Activated CD4-positive, alpha-beta T cell treated with anti-CD3 and anti-CD28 coated beads for 36 hours (primary cell): ENCODE measurements at regions not wholly inside any gene's neighbourhood (a gene's known extent, or its start where the extent isn't known, plus 50 kb on each side); places are given as distances from the start of the nearest gene placed in this dataset.
A peak's percentile ranks its signal among the peaks of the same experiment; 100 is the strongest.
"Not testable (repeated sequence)": the region's sequence is repeated elsewhere in the genome, so short reads cannot be mapped to it uniquely, and the experiment has no call there.

ENCODE experiments used
- ATAC-seq: fragments of 200-7000 bp; cut with Tn5 transposase; one replicate; pipeline ENCODE4 v1.10.0; 2021; ENCODE audit warnings: mild to moderate bottlenecking, moderate library complexity
- CTCF ChIA-PET: fragments of 350-600 bp; sonication (Branson Sonifier 250); formaldehyde crosslinking; loops from one replicate; lab custom pipeline; 2021; ENCODE audit warnings: antibody characterized with exemption; lab: Charles Lee
- POLR2A ChIA-PET: fragments of 350-600 bp; sonication (Branson Sonifier 250); formaldehyde crosslinking; loops from one replicate; lab custom pipeline; 2021; ENCODE audit warnings: antibody characterized with exemption, inconsistent platforms; lab: Charles Lee
- DNase-seq: peaks from one replicate; pipeline ENCODE4 v3.0.0-alpha.2; 2020
- H3K27ac Mint-ChIP-seq: one replicate; pipeline ENCODE4 v1.8.0; 2021; ENCODE audit warnings: mixed read lengths
- H3K27me3 Mint-ChIP-seq: one replicate; pipeline ENCODE4 v1.8.0; 2021; ENCODE audit warnings: mixed read lengths
- H3K36me3 Mint-ChIP-seq: one replicate; pipeline ENCODE4 v1.8.0; 2021; ENCODE audit warnings: low read depth, mixed read lengths
- H3K4me1 Mint-ChIP-seq: one replicate; pipeline ENCODE4 v1.8.0; 2021; ENCODE audit warnings: mixed read lengths
- H3K4me3 Mint-ChIP-seq: one replicate; pipeline ENCODE4 v1.8.0; 2021; ENCODE audit warnings: mild to moderate bottlenecking, moderate library complexity, mixed read lengths
- H3K9me3 Mint-ChIP-seq: one replicate; pipeline ENCODE4 v1.8.0; 2021; ENCODE audit warnings: low read depth, mixed read lengths
- intact Hi-C, 2 experiments: fragments of 100-400 bp; cut with DNase I in 1 of 2; cut with micrococcal nuclease in 1 of 2; formaldehyde crosslinking; loops; one replicate each; pipeline versions ENCODE4 v1.14.2 to v1.15.1; 2022 to 2024; cut with DNase I, micrococcal nuclease

DNA sequence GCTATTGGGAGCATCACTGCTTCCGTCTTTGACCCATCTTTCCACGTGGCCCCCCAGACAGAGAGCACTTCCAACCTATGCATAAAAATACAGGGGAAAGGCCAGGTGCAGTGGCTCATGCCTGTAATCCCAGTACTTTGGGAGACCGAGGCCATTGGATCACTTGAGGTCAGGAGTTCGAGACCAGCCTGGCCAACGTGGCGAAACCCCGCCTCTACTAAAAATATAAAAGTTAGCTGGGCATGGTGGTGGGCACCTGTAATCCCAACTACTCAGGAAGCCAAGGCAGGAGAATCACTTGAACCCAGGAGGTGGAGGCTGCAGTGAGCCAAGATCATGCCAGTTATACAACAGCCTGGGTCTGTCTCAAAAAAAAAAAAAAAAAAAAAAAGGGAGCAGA is 55.9 kb upstream of the URI1 start:
- H3K4me3 Mint-ChIP-seq, H3K27ac Mint-ChIP-seq, intact Hi-C loops, H3K4me1 Mint-ChIP-seq, DNase-seq, POLR2A ChIA-PET, ATAC-seq, H3K9me3 Mint-ChIP-seq, H3K36me3 Mint-ChIP-seq, H3K27me3 Mint-ChIP-seq: not testable (repeated sequence)
- CTCF ChIA-PET: interaction anchor here (1.0 to 1.3 kb wide), 2 partner anchors 12 to 126 kb away, joined by 3 to 4 read pairs; no protein-coding TSS in a partner anchor

DNA sequence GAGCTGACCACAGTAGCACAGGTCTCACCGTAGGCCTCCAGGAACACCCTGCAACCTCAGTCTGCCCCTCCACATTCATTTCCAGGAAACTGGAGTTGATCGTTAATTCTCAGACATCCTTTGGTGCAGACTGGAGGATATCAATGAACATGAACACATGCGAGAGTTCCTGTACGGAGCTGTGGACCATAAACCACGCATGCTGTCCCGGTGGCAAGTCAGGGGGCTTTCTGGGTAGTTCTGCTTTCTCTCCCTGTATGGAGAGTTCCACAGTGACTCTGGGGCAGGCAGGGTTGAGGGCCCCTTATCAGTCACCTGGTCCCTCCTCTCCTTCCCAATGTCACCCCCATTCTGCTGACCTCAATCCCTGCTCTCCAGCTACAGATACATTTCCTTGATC is 55.5 kb upstream of the URI1 start:
- intact Hi-C loops: no loop called here
- H3K9me3 Mint-ChIP-seq: no peaks in the 10 kb centered on the region
- ATAC-seq: no peak
- no peak for DNase-seq
- H3K27me3 Mint-ChIP-seq: peaks cover 2% of the 10 kb centered on the region
- CTCF ChIA-PET: interaction anchor here (1.0 to 1.3 kb wide), 2 partner anchors 13 to 127 kb away, joined by 3 to 4 read pairs; no protein-coding TSS in a partner anchor
- POLR2A ChIA-PET: no interaction called here
- no peak overlapping the region for H3K4me3 Mint-ChIP-seq
- H3K27ac Mint-ChIP-seq: no peak overlapping the region
- peaks cover 2% of the 10 kb centered on the region for H3K4me1 Mint-ChIP-seq
- H3K36me3 Mint-ChIP-seq: no peaks in the 10 kb centered on the region

DNA sequence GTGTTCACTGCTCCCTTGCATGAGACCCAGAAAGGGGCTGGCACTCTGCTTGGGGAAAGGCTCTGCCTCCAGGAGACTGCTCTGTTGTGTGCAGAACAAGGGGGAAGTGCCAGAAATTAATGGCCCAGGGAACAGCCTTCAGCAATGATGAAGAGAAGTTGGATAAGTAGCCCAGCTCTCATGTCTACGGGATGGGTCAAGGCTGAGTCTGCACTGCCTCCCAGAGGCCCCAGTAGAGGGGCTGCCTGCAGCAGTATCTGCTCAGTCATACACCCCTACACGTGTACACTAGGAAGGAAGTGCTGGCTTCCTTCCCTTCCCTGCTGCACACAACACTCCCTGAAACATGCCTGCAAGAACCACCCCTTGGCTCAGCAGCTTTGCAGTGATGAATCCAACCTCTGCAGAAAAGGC is 54.6 kb upstream of the URI1 start:
- Mint-ChIP-seq H3K27ac (no peak overlapping the region), H3K4me1 (peaks cover 2% of the 10 kb centered on the region), H3K4me3 (no peak overlapping the region), H3K9me3 (no peaks in the 10 kb centered on the region), H3K27me3 (peaks cover 2% of the 10 kb centered on the region), H3K36me3 (no peaks in the 10 kb centered on the region)
- CTCF ChIA-PET: no interaction called here
- POLR2A ChIA-PET: no interaction called here
- intact Hi-C loops: no loop called here
- ATAC-seq (peak; percentile 58), DNase-seq (peak; percentile 22)

DNA sequence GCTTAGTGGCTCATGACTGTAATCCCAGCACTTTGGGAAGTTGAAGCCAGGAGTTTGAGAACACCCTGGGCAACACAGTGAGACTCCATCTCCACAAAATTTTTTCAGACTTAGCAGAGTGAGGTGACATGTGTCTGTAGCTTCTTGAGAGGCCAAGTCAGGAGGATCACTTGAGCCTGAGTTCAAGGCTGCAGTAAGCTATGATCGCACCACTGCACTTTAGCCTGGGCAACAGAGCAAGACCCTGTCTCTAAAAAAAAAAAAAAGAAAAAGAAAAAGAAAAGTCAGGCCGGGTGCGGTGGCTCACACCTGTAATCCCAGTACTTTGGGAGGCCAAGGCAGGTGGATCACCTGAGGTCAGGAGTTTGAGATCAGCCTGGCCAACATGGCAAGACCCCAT is 54.0 kb upstream of the URI1 start:
- POLR2A ChIA-PET, H3K9me3 Mint-ChIP-seq, H3K36me3 Mint-ChIP-seq, CTCF ChIA-PET, ATAC-seq, H3K4me3 Mint-ChIP-seq, H3K27ac Mint-ChIP-seq, H3K27me3 Mint-ChIP-seq, H3K4me1 Mint-ChIP-seq, intact Hi-C loops, DNase-seq: not testable (repeated sequence)

DNA sequence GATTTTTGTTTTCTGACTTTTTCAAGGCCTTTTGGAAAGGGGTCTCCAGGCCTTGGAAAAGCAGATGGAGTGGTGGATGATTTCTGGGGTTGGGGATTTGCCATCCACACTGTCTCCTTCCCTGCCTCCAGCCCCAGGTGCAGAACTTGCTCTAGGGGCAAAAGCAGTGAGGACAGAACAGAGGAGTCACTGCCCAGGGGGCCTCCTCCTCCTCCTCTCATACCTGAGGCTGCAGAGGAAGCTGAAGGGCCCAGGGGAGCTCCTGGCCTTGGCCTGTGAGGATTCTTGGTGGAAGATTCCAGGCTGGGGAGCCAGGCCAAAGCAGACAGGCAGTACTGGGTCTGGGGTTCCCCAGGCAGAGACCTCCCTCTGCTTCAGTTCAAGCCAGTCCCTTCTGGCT is 52.3 kb upstream of the URI1 start:
- peaks cover 2% of the 10 kb centered on the region for H3K27me3 Mint-ChIP-seq
- DNase-seq: no peak
- H3K36me3 Mint-ChIP-seq: no peaks in the 10 kb centered on the region
- POLR2A ChIA-PET: no interaction called here
- H3K27ac Mint-ChIP-seq: no peak overlapping the region
- intact Hi-C loops: no loop called here
- peaks cover 2% of the 10 kb centered on the region for H3K4me1 Mint-ChIP-seq
- CTCF ChIA-PET: no interaction called here
- no peak overlapping the region for H3K4me3 Mint-ChIP-seq
- no peak for ATAC-seq
- H3K9me3 Mint-ChIP-seq: no peaks in the 10 kb centered on the region

DNA sequence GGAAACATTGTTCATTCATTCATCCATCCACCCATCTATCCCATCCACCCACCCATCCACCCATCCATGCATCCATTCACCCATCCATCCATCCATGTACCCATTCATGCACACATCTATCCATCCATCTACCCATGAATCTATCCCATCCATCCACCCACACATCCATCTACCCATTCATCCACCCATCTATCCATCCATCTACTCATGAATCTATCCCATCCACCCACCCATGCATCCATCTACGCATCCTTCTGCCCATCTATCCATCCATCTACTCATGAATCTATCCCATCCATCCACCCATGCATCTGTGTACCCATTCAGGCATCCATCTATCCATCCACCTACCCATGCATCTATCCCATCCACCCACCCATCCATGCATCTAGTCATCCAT is 51.6 kb upstream of the URI1 start:
- DNase-seq (no peak), ATAC-seq (no peak)
- peaks cover 2% of the 10 kb centered on the region for H3K27me3 Mint-ChIP-seq
- POLR2A ChIA-PET: no interaction called here
- no peak overlapping the region for H3K4me3 Mint-ChIP-seq
- H3K4me1 Mint-ChIP-seq: peaks cover 2% of the 10 kb centered on the region
- CTCF ChIA-PET: no interaction called here
- no peaks in the 10 kb centered on the region for H3K9me3 Mint-ChIP-seq
- no peak overlapping the region for H3K27ac Mint-ChIP-seq
- H3K36me3 Mint-ChIP-seq: no peaks in the 10 kb centered on the region
- intact Hi-C loops: no loop called here
